ENCODE measurements at regions not wholly inside any gene's neighbourhood (a gene's known extent, or its start where the extent isn't known, plus 50 kb on each side); places are given as distances from the start of the nearest gene placed in this dataset.

DNA sequence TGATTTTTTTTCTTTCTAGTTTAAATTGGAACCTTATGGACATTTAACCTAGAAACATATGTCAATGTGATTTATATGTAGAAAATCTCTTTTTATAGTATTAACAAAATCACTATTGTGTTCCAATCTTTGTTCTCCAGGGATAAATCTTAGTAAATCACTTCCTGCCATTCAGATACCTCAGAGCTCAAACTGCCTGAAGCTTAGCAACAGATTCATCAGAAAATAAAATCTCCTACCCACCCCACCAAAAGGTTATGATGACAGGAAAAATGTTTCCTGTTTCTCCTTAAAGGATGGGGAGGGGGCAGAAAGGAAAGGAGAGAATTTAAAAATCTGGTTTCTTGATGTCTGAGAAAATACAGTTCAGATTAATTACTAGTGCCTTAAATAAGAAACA is 105.0 kb upstream of the TUT7 start:
- Histone ChIP-seq H3K9me3 (no peaks in the 10 kb centered on the region), H3K36me3 (no peaks in the 10 kb centered on the region), H3K27me3 (peaks cover 3% of the 10 kb centered on the region), H3K4me3 (ENCODE audit: low read depth, low read length) (no peak overlapping the region), H3K4me1 (no peaks in the 10 kb centered on the region)
- DNase-seq: no peak
- no peak for TF ChIP-seq CTCF (IDR thresholded peaks at IDR 0.05; ENCODE audit: low read depth, low read length)

DNA sequence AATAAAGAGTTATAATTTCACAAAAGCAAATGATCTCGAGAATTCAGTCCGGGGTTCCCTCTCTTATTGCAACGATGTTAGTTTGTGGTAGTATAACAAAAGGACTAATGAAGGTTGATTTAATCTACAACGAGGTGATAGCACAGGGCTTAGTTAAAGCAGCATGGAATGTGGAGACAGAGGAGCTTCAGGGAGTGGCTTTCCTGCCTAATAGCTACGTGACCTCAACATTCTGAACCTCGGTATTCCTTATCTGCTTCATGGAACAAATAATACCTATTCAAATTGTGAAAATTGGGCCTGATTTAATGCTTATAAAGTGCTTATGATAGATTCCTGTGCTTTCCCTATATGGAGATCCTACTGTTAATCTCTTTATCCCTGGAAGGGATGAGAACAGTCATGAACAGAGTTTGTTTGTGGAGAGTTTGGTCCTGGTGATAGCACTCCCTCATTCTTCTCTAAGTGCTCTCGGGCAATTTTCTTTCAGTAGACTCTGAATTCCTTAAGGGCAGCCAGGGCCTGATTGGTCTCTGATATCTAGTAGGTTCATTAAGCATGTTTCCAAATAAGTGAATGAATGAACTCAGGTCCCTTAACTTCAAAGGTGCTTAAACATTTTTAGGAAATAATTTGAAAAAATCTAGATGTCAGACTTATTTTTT is 104.1 kb upstream of the TUT7 start:
- no peaks in the 10 kb centered on the region for H3K4me1 ChIP-seq
- no peak for TF ChIP-seq CTCF (IDR thresholded peaks at IDR 0.05; ENCODE audit: low read depth, low read length)
- H3K9me3 ChIP-seq: no peaks in the 10 kb centered on the region
- DNase-seq: no peak
- no peak overlapping the region for H3K4me3 ChIP-seq (ENCODE audit: low read depth, low read length)
- H3K36me3 ChIP-seq: no peaks in the 10 kb centered on the region
- H3K27me3 ChIP-seq: peaks cover 3% of the 10 kb centered on the region

- peaks cover 6% of the 10 kb centered on the region for H3K27me3 ChIP-seq
- no peak for TF ChIP-seq CTCF (IDR thresholded peaks at IDR 0.05; ENCODE audit: low read depth, low read length)
- H3K4me3 ChIP-seq (ENCODE audit: low read depth, low read length): no peak overlapping the region
- no peaks in the 10 kb centered on the region for H3K9me3 ChIP-seq
- DNase-seq: no peak
- H3K36me3 ChIP-seq: no peaks in the 10 kb centered on the region
- H3K4me1 ChIP-seq: no peaks in the 10 kb centered on the region
Observed at GRCh38 chr9:86456416-86456815, 102.2 kb upstream of the TUT7 start.

- Histone ChIP-seq H3K27me3 (peaks cover 3% of the 10 kb centered on the region; the same call in 1 of the 2 replicates), H3K4me1 (no peaks in the 10 kb centered on the region), H3K9me3 (no peaks in the 10 kb centered on the region), H3K4me3 (ENCODE audit: low read depth, low read length) (no peak overlapping the region), H3K36me3 (no peaks in the 10 kb centered on the region)
- DNase-seq: no peak
- no peak for TF ChIP-seq CTCF (IDR thresholded peaks at IDR 0.05; ENCODE audit: low read depth, low read length)
Observed at GRCh38 chr9:86454701-86455615, 100.7 kb upstream of the TUT7 start.

DNA sequence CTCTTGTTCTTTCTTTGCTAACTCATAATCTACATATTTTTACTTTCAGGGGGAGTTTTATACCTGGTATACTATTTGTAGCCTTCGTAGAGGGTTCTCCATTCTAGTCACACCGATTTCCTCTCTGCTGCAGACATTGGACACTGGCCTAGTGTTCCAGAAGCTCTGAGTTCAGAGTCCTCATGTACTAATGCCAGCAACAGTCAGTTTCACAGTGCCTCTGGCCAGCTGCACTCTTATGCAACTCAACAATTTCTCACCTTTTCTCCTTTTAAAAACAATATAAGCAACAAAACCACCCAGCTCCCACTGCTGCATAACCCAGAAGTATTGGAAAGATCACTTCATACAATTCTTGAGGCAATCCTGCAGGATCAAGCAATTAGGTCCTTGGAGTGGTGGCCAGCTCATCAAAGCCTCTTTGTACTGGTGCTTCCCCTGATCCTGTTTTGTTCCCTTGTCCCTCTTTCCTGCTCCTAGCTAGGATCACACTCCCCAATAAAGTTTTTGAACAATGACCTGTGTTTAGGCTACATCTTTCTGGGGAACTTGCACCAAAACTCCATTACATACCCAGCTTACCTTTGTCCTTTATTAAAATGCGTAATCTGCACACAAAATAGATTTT is 98.1 kb upstream of the TUT7 start:
- no peaks in the 10 kb centered on the region for H3K36me3 ChIP-seq
- H3K4me3 ChIP-seq (ENCODE audit: low read depth, low read length): no peak overlapping the region
- no peaks in the 10 kb centered on the region for H3K9me3 ChIP-seq
- no peak for DNase-seq
- H3K4me1 ChIP-seq: no peaks in the 10 kb centered on the region
- no peak for TF ChIP-seq CTCF (IDR thresholded peaks at IDR 0.05; ENCODE audit: low read depth, low read length)
- peaks cover 3% of the 10 kb centered on the region; the same call in 1 of the 2 replicates for H3K27me3 ChIP-seq
